ENCODE measurements at regions not wholly inside any gene's neighbourhood (a gene's known extent, or its start where the extent isn't known, plus 50 kb on each side); places are given as distances from the start of the nearest gene placed in this dataset.
"Not testable (repeated sequence)": the region's sequence is repeated elsewhere in the genome, so short reads cannot be mapped to it uniquely, and the experiment has no call there.

GRCh38 chr1:240716538-240716937 is 104.6 kb upstream of the GREM2 start:
- not testable (repeated sequence) for TF ChIP-seq CTCF (conservative IDR thresholded peaks at IDR 0.05; ENCODE audit: low read depth, low read length); EZH2 (IDR thresholded peaks at IDR 0.05; ENCODE audit: borderline replicate concordance, low read depth, low read length, poor library complexity, severe bottlenecking)

Data from A673 (cell line).